Loucy (cell line): ENCODE measurements at regions not wholly inside any gene's neighbourhood (a gene's known extent, or its start where the extent isn't known, plus 50 kb on each side); places are given as distances from the start of the nearest gene placed in this dataset.

Experiments
- H2AFZ ChIP-seq: fragments of 200-600 bp; sonication (generic); 2 replicates; pipeline ENCODE4 v1.6.0; 2016; ENCODE audit warnings: antibody characterized with exemption, mild to moderate bottlenecking, low read length, moderate library complexity
- H3F3A ChIP-seq: fragments of 200-600 bp; 2 replicates; pipeline ENCODE4 v1.6.0; 2016; ENCODE audit warnings: antibody characterized with exemption, low read depth, mild to moderate bottlenecking
- H3K27me3 ChIP-seq: fragments of 200-600 bp; sonication (generic); 2 replicates; pipeline ENCODE4 v1.6.1; 2014; ENCODE audit warnings: low read length, mild to moderate bottlenecking; ENCODE audit not compliant: insufficient read depth, poor library complexity, severe bottlenecking
- H3K36me3 ChIP-seq: fragments of 200-600 bp; sonication (generic); 2 replicates; pipeline ENCODE4 v1.6.1; 2016; ENCODE audit warnings: low read length; ENCODE audit not compliant: insufficient read depth
- H3K4me1 ChIP-seq: fragments of 200-600 bp; sonication (generic); 2 replicates; pipeline ENCODE4 v1.5.1; 2014; ENCODE audit warnings: low read length, mild to moderate bottlenecking; ENCODE audit not compliant: insufficient read depth, poor library complexity, severe bottlenecking
- H3K4me2 ChIP-seq: fragments of 200-600 bp; sonication (generic); 2 replicates; pipeline ENCODE4 v1.6.0; 2014; ENCODE audit warnings: antibody characterized with exemption, low read length, low read depth, mild to moderate bottlenecking; ENCODE audit not compliant: poor library complexity, severe bottlenecking
- H3K4me3 ChIP-seq: fragments of 200-600 bp; sonication (generic); 2 replicates; pipeline ENCODE4 v1.5.1; 2014; ENCODE audit warnings: low read length, mild to moderate bottlenecking, mixed read lengths; ENCODE audit not compliant: poor library complexity, severe bottlenecking
- H3K79me2 ChIP-seq: fragments of 200-600 bp; sonication (generic); 2 replicates; pipeline ENCODE4 v1.6.1; 2014; ENCODE audit warnings: low read length; ENCODE audit not compliant: insufficient read depth
- H3K9ac ChIP-seq: fragments of 200-600 bp; sonication (generic); 2 replicates; pipeline ENCODE4 v1.6.0; 2014; ENCODE audit warnings: mild to moderate bottlenecking, low read depth, low read length, moderate library complexity; ENCODE audit not compliant: poor library complexity, severe bottlenecking
- H3K9me2 ChIP-seq: fragments of 200-600 bp; sonication (generic); replicated peaks from 2 replicates; pipeline ENCODE4 v1.6.1; 2016; ENCODE audit warnings: low read depth, low read length, mixed read lengths
- H3K9me3 ChIP-seq: fragments of 200-600 bp; sonication (generic); 2 replicates; pipeline ENCODE4 v1.6.1; 2014; ENCODE audit warnings: mild to moderate bottlenecking, antibody characterized with exemption, low read length, low read depth; ENCODE audit not compliant: insufficient read depth
- H4K20me1 ChIP-seq: fragments of 200-600 bp; sonication (generic); 2 replicates; pipeline ENCODE4 v1.6.0; 2014; ENCODE audit warnings: antibody characterized with exemption, low read length, mild to moderate bottlenecking; ENCODE audit not compliant: insufficient read depth, poor library complexity, severe bottlenecking
- EZH2phosphoT487 ChIP-seq: fragments of 200-600 bp; IDR thresholded peaks from 2 replicates; pipeline ENCODE4 v1.6.1; 2018; ENCODE audit warnings: antibody characterized with exemption, mild to moderate bottlenecking, moderate library complexity, borderline replicate concordance
- TF ChIP-seq, protein P1 (sequence below): fragments of 200-600 bp; sonication (generic); conservative IDR thresholded peaks from 2 replicates; pipeline ENCODE4 v1.5.1; 2014; ENCODE audit warnings: mild to moderate bottlenecking, antibody characterized with exemption, low read length

DNA sequence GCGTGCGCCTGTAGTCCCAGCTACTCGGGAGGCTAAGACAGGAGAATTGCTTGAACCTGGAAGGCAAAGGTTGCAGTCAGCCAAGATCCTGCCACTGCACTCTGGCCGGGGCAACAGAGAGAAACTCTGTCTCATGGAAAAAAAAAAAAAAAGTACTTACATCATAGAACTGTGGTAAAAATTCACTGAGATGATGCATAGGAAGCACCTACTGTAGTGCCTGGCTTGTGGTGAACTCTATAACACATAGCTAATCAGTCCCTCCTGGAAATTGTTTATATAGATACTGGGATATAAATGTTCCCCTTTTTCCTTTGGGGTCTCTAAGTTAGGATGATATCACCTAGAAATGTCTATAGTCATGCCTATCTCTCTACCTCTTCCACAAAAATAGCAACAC, 89.7 kb upstream of the CPM start:
- Histone ChIP-seq H2AFZ (no peak overlapping the region), H4K20me1 (no peaks in the 10 kb centered on the region)
- TF ChIP-seq, protein P1, sequence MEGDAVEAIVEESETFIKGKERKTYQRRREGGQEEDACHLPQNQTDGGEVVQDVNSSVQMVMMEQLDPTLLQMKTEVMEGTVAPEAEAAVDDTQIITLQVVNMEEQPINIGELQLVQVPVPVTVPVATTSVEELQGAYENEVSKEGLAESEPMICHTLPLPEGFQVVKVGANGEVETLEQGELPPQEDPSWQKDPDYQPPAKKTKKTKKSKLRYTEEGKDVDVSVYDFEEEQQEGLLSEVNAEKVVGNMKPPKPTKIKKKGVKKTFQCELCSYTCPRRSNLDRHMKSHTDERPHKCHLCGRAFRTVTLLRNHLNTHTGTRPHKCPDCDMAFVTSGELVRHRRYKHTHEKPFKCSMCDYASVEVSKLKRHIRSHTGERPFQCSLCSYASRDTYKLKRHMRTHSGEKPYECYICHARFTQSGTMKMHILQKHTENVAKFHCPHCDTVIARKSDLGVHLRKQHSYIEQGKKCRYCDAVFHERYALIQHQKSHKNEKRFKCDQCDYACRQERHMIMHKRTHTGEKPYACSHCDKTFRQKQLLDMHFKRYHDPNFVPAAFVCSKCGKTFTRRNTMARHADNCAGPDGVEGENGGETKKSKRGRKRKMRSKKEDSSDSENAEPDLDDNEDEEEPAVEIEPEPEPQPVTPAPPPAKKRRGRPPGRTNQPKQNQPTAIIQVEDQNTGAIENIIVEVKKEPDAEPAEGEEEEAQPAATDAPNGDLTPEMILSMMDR: no peak
- TF ChIP-seq EZH2phosphoT487: no peak

DNA sequence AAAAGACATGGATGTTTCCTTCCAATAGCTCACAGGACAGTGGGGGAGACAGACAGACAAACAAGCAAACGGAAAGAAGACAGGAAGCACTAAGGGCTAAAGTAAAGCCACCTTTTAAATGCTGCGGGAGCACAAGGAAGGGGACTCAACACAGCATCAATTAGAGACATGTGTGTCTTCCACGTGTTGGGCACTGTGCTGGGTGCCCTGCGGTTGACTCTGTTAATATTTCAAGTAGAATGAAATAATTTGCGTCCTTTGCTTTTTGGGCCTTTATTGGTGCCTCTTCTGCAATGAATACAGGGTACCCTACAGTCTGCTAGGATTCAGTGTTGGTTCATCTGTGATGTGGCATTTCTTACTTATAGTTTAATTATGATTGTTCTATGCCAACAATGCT, 90.9 kb upstream of the CPM start:
- no peaks in the 10 kb centered on the region for H3K4me1 ChIP-seq
- no peaks in the 10 kb centered on the region for H3K79me2 ChIP-seq
- no peak overlapping the region for H3K4me3 ChIP-seq
- H3K9ac ChIP-seq: no peak overlapping the region
- no peaks in the 10 kb centered on the region for H3K9me3 ChIP-seq
- no peaks in the 10 kb centered on the region for H4K20me1 ChIP-seq
- no peak overlapping the region for H2AFZ ChIP-seq
- no peaks in the 10 kb centered on the region for H3K36me3 ChIP-seq
- no peaks in the 10 kb centered on the region for H3K9me2 ChIP-seq
- H3K4me2 ChIP-seq: no peak overlapping the region
- TF ChIP-seq EZH2phosphoT487: no peak
- TF ChIP-seq, protein P1: no peak
- no peaks in the 10 kb centered on the region for H3F3A ChIP-seq
- no peaks in the 10 kb centered on the region for H3K27me3 ChIP-seq

More for the DNA sequence above, 89.7 kb upstream of the CPM start:
- no peaks in the 10 kb centered on the region for H3K9me2 ChIP-seq
- no peaks in the 10 kb centered on the region for H3K36me3 ChIP-seq
- H3K4me1 ChIP-seq: no peaks in the 10 kb centered on the region
- no peaks in the 10 kb centered on the region for H3F3A ChIP-seq
- H3K79me2 ChIP-seq: no peaks in the 10 kb centered on the region
- no peaks in the 10 kb centered on the region for H3K27me3 ChIP-seq
- H3K4me3 ChIP-seq: no peak overlapping the region
- no peaks in the 10 kb centered on the region for H3K9me3 ChIP-seq
- H3K4me2 ChIP-seq: no peak overlapping the region
- H3K9ac ChIP-seq: no peak overlapping the region

DNA sequence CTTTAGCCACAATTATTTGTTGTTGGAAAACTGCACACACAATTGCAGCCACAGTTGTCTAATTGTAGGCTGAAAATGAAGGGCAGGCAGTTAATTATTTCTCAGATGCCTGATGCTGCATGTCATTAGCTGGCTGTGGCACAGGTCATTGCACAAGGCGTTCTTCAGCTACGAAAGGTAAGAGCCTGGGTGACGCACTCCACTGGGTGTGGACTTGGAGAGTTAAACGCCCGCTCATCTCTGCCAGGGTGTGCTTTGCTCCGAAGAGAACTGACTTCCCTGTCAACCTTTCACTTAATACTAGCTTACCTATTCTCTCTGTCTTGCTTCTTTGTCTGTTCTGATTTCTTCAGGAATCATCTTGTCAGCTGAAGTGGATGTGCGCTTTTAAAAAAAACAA, 91.4 kb upstream of the CPM start:
- Histone ChIP-seq H2AFZ (no peak overlapping the region), H3K79me2 (no peaks in the 10 kb centered on the region), H3K27me3 (no peaks in the 10 kb centered on the region), H3K36me3 (no peaks in the 10 kb centered on the region), H3K9me2 (no peaks in the 10 kb centered on the region), H3K4me1 (no peaks in the 10 kb centered on the region), H4K20me1 (no peaks in the 10 kb centered on the region), H3K9ac (no peak overlapping the region), H3K4me2 (no peak overlapping the region), H3K4me3 (no peak overlapping the region), H3F3A (no peaks in the 10 kb centered on the region), H3K9me3 (no peaks in the 10 kb centered on the region)
- TF ChIP-seq, protein P1: no peak
- TF ChIP-seq EZH2phosphoT487: no peak
